IgD-negative memory B cell (primary cell): ENCODE measurements at regions not wholly inside any gene's neighbourhood (a gene's known extent, or its start where the extent isn't known, plus 50 kb on each side); places are given as distances from the start of the nearest gene placed in this dataset.
"Not testable (repeated sequence)": the region's sequence is repeated elsewhere in the genome, so short reads cannot be mapped to it uniquely, and the experiment has no call there.

Experiments
- H3K27ac Mint-ChIP-seq, 3 donors: one replicate each; pipeline ENCODE4 v1.8.0; 2020 to 2022; ENCODE audit warnings: mild to moderate bottlenecking in 3 of 3, mixed read lengths in 3 of 3, moderate library complexity in 1 of 3
- H3K27me3 Mint-ChIP-seq: one replicate; pipeline ENCODE4 v1.8.0; 2021; ENCODE audit warnings: mixed read lengths
- H3K36me3 Mint-ChIP-seq: one replicate; pipeline ENCODE4 v1.8.0; 2020; ENCODE audit warnings: mild to moderate bottlenecking, mixed read lengths
- H3K4me1 Mint-ChIP-seq, 3 donors: one replicate each; pipeline ENCODE4 v1.8.0; 2020 to 2022; ENCODE audit warnings: mixed read lengths in 3 of 3, mild to moderate bottlenecking in 1 of 3
- H3K4me3 Mint-ChIP-seq, 4 donors: one replicate each; pipeline ENCODE4 v1.8.0; 2020 to 2022; ENCODE audit warnings: mild to moderate bottlenecking in 4 of 4, mixed read lengths in 4 of 4, moderate library complexity in 3 of 4
- H3K9me3 Mint-ChIP-seq, 3 donors: one replicate each; pipeline ENCODE4 v1.8.0; 2020 to 2021; ENCODE audit warnings: mixed read lengths in 3 of 3, mild to moderate bottlenecking in 1 of 3

- not testable (repeated sequence) for H3K36me3 Mint-ChIP-seq, H3K9me3 Mint-ChIP-seq, H3K4me3 Mint-ChIP-seq, H3K4me1 Mint-ChIP-seq, H3K27ac Mint-ChIP-seq, H3K27me3 Mint-ChIP-seq
Observed at GRCh38 chr9:42239445-42240260, 56.2 kb downstream of the SPATA31A6 start.

- H3K4me1 Mint-ChIP-seq, H3K27me3 Mint-ChIP-seq, H3K36me3 Mint-ChIP-seq, H3K9me3 Mint-ChIP-seq, H3K27ac Mint-ChIP-seq, H3K4me3 Mint-ChIP-seq: not testable (repeated sequence)
Observed at GRCh38 chr9:42240261-42240579, 56.8 kb downstream of the SPATA31A6 start.

GRCh38 chr9:42243211-42243610 lies 59.8 kb downstream of the SPATA31A6 start:
- not testable (repeated sequence) for H3K27me3 Mint-ChIP-seq, H3K36me3 Mint-ChIP-seq, H3K4me3 Mint-ChIP-seq, H3K27ac Mint-ChIP-seq, H3K9me3 Mint-ChIP-seq, H3K4me1 Mint-ChIP-seq

GRCh38 chr9:42243822-42244221 lies 60.4 kb downstream of the SPATA31A6 start:
- not testable (repeated sequence) for H3K4me3 Mint-ChIP-seq, H3K36me3 Mint-ChIP-seq, H3K27ac Mint-ChIP-seq, H3K4me1 Mint-ChIP-seq, H3K27me3 Mint-ChIP-seq, H3K9me3 Mint-ChIP-seq

- not testable (repeated sequence) for H3K27me3 Mint-ChIP-seq, H3K4me1 Mint-ChIP-seq, H3K36me3 Mint-ChIP-seq, H3K4me3 Mint-ChIP-seq, H3K9me3 Mint-ChIP-seq, H3K27ac Mint-ChIP-seq
Observed at GRCh38 chr9:42268729-42269128, 85.3 kb downstream of the SPATA31A6 start.

GRCh38 chr9:42269171-42269570 lies 85.7 kb downstream of the SPATA31A6 start:
- H3K27me3 Mint-ChIP-seq, H3K27ac Mint-ChIP-seq, H3K36me3 Mint-ChIP-seq, H3K4me3 Mint-ChIP-seq, H3K4me1 Mint-ChIP-seq, H3K9me3 Mint-ChIP-seq: not testable (repeated sequence)

- not testable (repeated sequence) for H3K27me3 Mint-ChIP-seq, H3K36me3 Mint-ChIP-seq, H3K9me3 Mint-ChIP-seq, H3K4me3 Mint-ChIP-seq, H3K4me1 Mint-ChIP-seq
- peak overlapping the region in 1 of 3 donors; percentile 33 for H3K27ac Mint-ChIP-seq
Observed at GRCh38 chr9:42273191-42273590, 89.7 kb downstream of the SPATA31A6 start.

GRCh38 chr9:42275141-42275540 lies 91.7 kb downstream of the SPATA31A6 start:
- no peaks in the 10 kb centered on the region for H3K36me3 Mint-ChIP-seq
- H3K4me1 Mint-ChIP-seq = no peaks in the 10 kb centered on the region
- H3K9me3 Mint-ChIP-seq = peaks cover 0 to 2% (median 0%) of the 10 kb centered on the region in 3 donors
- H3K27me3 Mint-ChIP-seq = no peaks in the 10 kb centered on the region
- no peak overlapping the region for H3K27ac Mint-ChIP-seq
- no peak overlapping the region for H3K4me3 Mint-ChIP-seq

- H3K9me3 Mint-ChIP-seq, H3K4me1 Mint-ChIP-seq, H3K4me3 Mint-ChIP-seq, H3K27ac Mint-ChIP-seq, H3K36me3 Mint-ChIP-seq, H3K27me3 Mint-ChIP-seq: not testable (repeated sequence)
Observed at GRCh38 chr9:42282531-42283178, 99.2 kb downstream of the SPATA31A6 start.

- not testable (repeated sequence) for H3K4me1 Mint-ChIP-seq, H3K9me3 Mint-ChIP-seq, H3K4me3 Mint-ChIP-seq, H3K27me3 Mint-ChIP-seq, H3K36me3 Mint-ChIP-seq, H3K27ac Mint-ChIP-seq
Observed at GRCh38 chr9:42283179-42283543, 99.7 kb downstream of the SPATA31A6 start.

GRCh38 chr9:42286145-42286845 lies 102.8 kb downstream of the SPATA31A6 start:
- not testable (repeated sequence) for H3K4me3 Mint-ChIP-seq, H3K4me1 Mint-ChIP-seq, H3K27me3 Mint-ChIP-seq, H3K9me3 Mint-ChIP-seq, H3K27ac Mint-ChIP-seq, H3K36me3 Mint-ChIP-seq

- H3K36me3 Mint-ChIP-seq, H3K27me3 Mint-ChIP-seq, H3K4me1 Mint-ChIP-seq, H3K9me3 Mint-ChIP-seq, H3K27ac Mint-ChIP-seq, H3K4me3 Mint-ChIP-seq: not testable (repeated sequence)
Observed at GRCh38 chr9:42288002-42288864, 104.8 kb downstream of the SPATA31A6 start.

GRCh38 chr9:42288865-42289229 lies 105.4 kb downstream of the SPATA31A6 start:
- not testable (repeated sequence) for H3K27me3 Mint-ChIP-seq, H3K9me3 Mint-ChIP-seq, H3K4me3 Mint-ChIP-seq, H3K36me3 Mint-ChIP-seq, H3K27ac Mint-ChIP-seq, H3K4me1 Mint-ChIP-seq

GRCh38 chr9:42300124-42300523 lies 116.7 kb downstream of the SPATA31A6 start:
- not testable (repeated sequence) for H3K27ac Mint-ChIP-seq, H3K9me3 Mint-ChIP-seq, H3K4me3 Mint-ChIP-seq, H3K4me1 Mint-ChIP-seq, H3K36me3 Mint-ChIP-seq, H3K27me3 Mint-ChIP-seq

GRCh38 chr9:42306625-42307024 lies 123.2 kb downstream of the SPATA31A6 start:
- not testable (repeated sequence) for H3K9me3 Mint-ChIP-seq, H3K27me3 Mint-ChIP-seq, H3K27ac Mint-ChIP-seq, H3K4me3 Mint-ChIP-seq, H3K4me1 Mint-ChIP-seq, H3K36me3 Mint-ChIP-seq

- H3K36me3 Mint-ChIP-seq, H3K27ac Mint-ChIP-seq, H3K9me3 Mint-ChIP-seq, H3K4me1 Mint-ChIP-seq, H3K4me3 Mint-ChIP-seq, H3K27me3 Mint-ChIP-seq: not testable (repeated sequence)
Observed at GRCh38 chr9:42307449-42307848, 124.0 kb downstream of the SPATA31A6 start.
